Stimulated activated naive CD8-positive, alpha-beta T cell treated with anti-CD3 and anti-CD28 coated beads, Interleukin-15, amount 100 ng/mL, for 72 hours (primary cell): ENCODE measurements at regions not wholly inside any gene's neighbourhood (a gene's known extent, or its start where the extent isn't known, plus 50 kb on each side); places are given as distances from the start of the nearest gene placed in this dataset.

ENCODE experiments used
- ATAC-seq: fragments of 150-1000 bp; cut with Tn5 transposase; 2 replicates; pipeline ENCODE4 v1.10.0; 2021; ENCODE audit warnings: mild to moderate bottlenecking, moderate library complexity
- DNase-seq, 2 donors: peaks; one replicate each; pipeline ENCODE4 v3.0.0; 2021 to 2022
- H3K27ac Mint-ChIP-seq, 2 donors: one replicate each; pipeline ENCODE4 v1.8.0; 2022; ENCODE audit warnings: mild to moderate bottlenecking in 2 of 2, mixed read lengths in 2 of 2, moderate library complexity in 2 of 2
- H3K27me3 Mint-ChIP-seq: one replicate; pipeline ENCODE4 v1.8.0; 2022; ENCODE audit warnings: mixed read lengths
- H3K4me1 Mint-ChIP-seq: one replicate; pipeline ENCODE4 v1.8.0; 2022; ENCODE audit warnings: mild to moderate bottlenecking, mixed read lengths
- H3K4me3 Mint-ChIP-seq, 2 donors: one replicate each; pipeline ENCODE4 v1.8.0; 2022; ENCODE audit warnings: mild to moderate bottlenecking in 2 of 2, mixed read lengths in 2 of 2, moderate library complexity in 1 of 2
- H3K9me3 Mint-ChIP-seq, 2 donors: one replicate each; pipeline ENCODE4 v1.8.0; 2022; ENCODE audit warnings: mixed read lengths in 2 of 2

DNA sequence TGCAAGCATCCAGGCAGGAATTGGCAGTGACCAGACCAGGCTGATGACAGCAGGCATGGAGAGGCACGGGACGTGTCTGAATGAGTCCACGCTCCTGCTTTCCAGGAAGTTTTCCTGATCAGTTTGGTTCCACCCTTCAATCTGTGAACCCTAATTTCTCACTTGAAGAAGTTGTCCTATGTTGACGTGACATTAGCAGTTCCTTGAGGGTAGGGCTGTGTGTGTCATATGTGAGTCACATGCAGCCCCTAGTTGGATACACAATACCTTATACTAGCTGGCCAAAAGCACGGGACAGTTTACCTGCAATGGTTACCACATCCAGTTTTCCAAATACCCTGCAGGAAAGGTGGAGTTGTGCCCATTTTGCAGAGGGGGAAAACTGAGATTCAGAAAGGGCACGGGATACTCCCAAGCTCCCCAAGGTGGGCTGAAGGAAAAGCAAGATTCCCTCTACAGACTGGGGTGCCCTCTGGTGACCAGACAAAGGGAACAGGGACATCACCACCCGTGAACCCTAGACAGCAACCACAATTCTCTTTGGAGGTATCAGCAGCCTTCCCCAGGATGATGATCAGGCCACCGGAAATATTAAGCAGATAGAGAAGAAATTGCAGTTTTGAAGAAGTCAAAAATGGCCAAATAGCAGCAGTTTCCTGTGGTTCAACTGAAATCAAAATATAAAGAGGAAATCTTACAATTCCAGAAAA, 194.5 kb downstream of the PHETA1 start:
- DNase-seq: no peak
- no peak overlapping the region for H3K27ac Mint-ChIP-seq
- H3K4me1 Mint-ChIP-seq: peaks cover 11% of the 10 kb centered on the region
- no peak for ATAC-seq
- H3K9me3 Mint-ChIP-seq: no peaks in the 10 kb centered on the region
- H3K27me3 Mint-ChIP-seq: peaks cover 13% of the 10 kb centered on the region
- no peak overlapping the region for H3K4me3 Mint-ChIP-seq

DNA sequence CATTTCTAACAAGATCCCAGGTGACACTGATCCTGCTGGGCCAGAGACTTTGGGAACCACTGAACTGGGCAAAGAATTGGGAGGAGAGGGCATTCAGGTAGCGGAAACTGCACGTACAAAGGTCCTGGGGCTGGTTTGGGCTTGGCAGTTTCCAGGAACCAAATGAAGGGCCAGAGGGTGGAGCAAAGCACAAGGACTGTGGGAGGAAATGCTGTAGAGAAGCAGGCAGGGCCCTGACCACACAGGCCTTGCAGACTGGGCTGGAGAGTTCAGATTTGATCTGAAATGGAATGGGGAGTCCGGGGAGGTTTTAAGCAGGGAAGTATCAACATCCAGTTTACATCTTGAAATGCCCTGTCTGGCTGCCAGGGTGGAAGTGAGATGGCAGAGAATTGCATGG, 195.1 kb downstream of the PHETA1 start:
- Mint-ChIP-seq H3K4me3 (no peak overlapping the region), H3K27me3 (peaks cover 7% of the 10 kb centered on the region), H3K27ac (no peak overlapping the region), H3K4me1 (peaks cover 11% of the 10 kb centered on the region), H3K9me3 (no peaks in the 10 kb centered on the region)
- ATAC-seq (no peak), DNase-seq (no peak)

DNA sequence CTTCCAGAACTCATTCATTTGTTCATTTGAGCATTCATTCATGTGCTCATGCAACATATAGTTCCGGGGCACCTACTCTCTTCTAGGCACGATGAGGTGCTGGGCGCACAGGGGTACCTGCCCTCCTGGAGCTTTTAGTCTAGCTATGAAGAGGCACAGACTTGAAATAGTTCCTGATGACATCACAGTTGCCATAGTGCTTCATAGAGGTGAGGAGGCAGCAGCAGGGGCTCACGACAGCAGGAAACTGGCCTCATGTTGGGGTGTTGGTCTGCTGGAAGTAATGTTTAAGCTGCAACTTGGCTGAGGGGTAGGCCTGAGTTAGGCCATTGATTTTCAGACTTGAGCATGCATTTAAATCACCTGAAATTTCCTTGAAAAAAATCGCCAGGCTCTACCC, 195.5 kb downstream of the PHETA1 start:
- DNase-seq: no peak
- Mint-ChIP-seq H3K9me3 (no peaks in the 10 kb centered on the region), H3K27me3 (peaks cover 2% of the 10 kb centered on the region), H3K27ac (no peak overlapping the region), H3K4me1 (peaks cover 12% of the 10 kb centered on the region), H3K4me3 (no peak overlapping the region)
- no peak for ATAC-seq

DNA sequence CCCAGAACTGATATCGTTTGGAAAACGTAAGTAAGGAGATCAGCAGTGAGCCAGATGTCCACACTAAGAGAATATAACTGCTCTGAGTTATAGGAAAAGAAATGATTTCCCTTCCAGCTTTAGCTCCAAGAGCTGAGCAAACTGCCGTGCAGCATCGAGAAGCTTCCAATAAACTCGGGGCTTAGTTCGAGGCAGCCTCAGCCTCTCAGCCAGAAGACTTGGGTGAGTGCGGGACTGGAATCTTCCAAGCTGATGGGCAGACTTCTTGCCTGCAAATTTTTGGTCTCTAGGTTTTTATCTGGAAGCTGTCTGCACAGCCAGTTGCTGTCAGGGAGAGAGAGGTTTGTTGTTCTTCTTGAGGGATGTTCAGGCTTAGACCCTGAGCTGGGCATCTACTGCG, 196.1 kb downstream of the PHETA1 start:
- H3K9me3 Mint-ChIP-seq: no peaks in the 10 kb centered on the region
- ATAC-seq (no peak), DNase-seq (no peak)
- H3K4me1 Mint-ChIP-seq: peaks cover 18% of the 10 kb centered on the region
- H3K27me3 Mint-ChIP-seq: no peaks in the 10 kb centered on the region
- no peak overlapping the region for H3K27ac Mint-ChIP-seq
- no peak overlapping the region for H3K4me3 Mint-ChIP-seq

DNA sequence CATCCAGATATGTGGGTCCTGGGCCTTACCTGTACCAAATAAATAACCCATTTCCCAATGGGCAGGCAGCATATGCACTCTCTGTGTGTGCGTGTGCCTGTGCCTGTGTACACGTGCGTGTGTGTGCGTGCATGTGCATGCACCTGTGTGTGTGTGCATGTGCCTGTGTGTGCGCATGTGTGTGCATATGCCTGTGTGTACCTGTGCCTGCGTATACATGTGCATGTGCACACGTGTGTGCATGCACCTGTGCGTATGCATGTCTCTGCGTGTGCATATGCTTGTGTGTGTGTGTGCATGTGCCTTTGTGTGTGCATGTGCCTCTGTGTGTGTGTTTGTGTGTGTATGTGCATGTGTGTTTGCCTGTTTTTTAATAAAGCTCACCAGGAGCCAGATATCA, 197.1 kb downstream of the PHETA1 start:
- no peak for ATAC-seq

DNA sequence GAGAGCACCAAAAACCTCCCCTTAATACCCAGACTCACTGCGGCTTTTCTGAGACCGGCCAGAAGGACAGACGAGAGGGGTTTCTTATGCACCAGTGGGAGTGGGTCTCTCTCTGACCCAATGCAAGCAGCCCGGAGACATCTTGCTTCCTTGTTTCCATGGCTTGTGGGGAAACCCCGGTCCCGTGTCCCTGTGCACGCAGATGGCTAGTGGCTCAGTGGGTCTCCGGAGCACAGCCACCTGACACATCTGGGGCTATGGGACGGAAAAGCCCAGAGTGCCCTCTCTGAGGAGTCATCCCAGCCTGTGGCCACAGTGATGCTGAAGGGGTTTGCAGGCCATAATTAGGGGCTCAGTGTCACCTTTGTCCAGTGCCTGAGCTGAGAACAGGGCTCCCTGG, 197.6 kb downstream of the PHETA1 start:
- Mint-ChIP-seq H3K27me3 (no peaks in the 10 kb centered on the region), H3K4me3 (no peak overlapping the region), H3K4me1 (peaks cover 18% of the 10 kb centered on the region), H3K27ac (no peak overlapping the region), H3K9me3 (no peaks in the 10 kb centered on the region)
- ATAC-seq (no peak), DNase-seq (no peak)

More for the DNA sequence above, 197.1 kb downstream of the PHETA1 start:
- H3K9me3 Mint-ChIP-seq: no peaks in the 10 kb centered on the region
- H3K27me3 Mint-ChIP-seq: no peaks in the 10 kb centered on the region
- H3K4me1 Mint-ChIP-seq: peaks cover 18% of the 10 kb centered on the region
- no peak overlapping the region for H3K27ac Mint-ChIP-seq
- H3K4me3 Mint-ChIP-seq: no peak overlapping the region
- no peak for DNase-seq

DNA sequence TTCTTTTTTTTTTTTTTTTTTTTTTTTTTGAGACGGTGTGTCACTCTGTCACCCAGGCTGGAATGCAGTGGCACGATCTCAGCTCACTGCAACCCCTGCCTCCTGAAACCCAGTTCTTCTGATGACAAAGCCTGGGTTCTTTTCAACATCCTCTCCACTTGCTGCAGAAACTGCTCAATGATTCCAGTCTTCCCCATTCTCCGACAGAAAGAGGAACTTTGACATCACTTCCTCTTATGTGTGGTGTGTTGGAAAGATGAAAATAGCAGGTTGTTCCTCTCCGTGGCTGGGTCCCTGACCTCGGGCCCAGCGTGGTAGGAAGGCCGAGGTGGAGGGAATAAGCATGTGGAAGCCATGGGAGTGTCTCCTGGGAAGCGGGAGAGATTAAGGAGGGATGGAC, 198.4 kb downstream of the PHETA1 start:
- Mint-ChIP-seq H3K27ac (peak overlapping the region in 1 of 2 donors; percentile 31), H3K27me3 (no peaks in the 10 kb centered on the region), H3K4me1 (peaks cover 18% of the 10 kb centered on the region), H3K4me3 (no peak overlapping the region), H3K9me3 (no peaks in the 10 kb centered on the region)
- DNase-seq (no peak), ATAC-seq (no peak)

DNA sequence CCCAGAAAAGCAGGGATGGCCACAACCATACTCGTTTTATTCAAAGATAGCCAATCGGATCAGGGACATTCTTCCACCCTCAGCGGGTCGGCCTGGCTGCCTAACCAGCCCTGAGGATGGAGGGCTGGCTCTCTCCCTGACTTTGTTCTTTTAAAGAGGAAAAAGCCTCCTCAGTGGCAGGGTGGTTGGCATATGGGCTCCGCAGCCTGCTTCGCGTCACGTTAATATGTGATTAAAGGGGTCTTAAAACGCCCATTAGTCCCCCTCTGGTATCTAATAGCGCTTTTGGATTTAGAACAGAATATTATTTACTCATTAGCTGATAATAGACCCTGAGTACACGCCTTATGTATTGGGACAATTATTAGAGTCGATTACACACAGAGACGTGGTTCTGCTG, 199.4 kb downstream of the PHETA1 start:
- Mint-ChIP-seq H3K9me3 (no peaks in the 10 kb centered on the region), H3K4me1 (peaks cover 13% of the 10 kb centered on the region), H3K4me3 (no peak overlapping the region), H3K27ac (no peak overlapping the region), H3K27me3 (no peaks in the 10 kb centered on the region)
- no peak for DNase-seq
- ATAC-seq: no peak

DNA sequence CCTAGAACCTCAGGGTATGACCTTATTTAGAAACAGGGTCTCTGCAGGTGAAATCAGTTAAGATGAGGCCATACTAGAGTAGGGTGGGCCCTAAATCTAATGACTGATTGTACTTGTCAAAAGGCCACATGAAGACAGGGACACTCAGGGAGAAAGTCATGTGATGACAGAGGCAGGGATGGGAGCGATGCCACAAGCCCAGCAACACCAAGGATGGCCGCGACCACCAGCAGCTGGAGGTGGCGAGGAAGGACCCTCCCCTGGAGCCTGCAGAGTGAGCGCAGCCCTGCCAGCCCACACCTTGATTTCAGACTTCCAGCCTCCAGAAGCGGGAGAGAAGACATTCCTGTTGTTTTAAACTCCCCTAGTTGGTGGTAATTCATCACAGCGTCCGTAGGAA, 199.9 kb downstream of the PHETA1 start:
- ATAC-seq (no peak), DNase-seq (no peak)
- Mint-ChIP-seq H3K27me3 (no peaks in the 10 kb centered on the region), H3K4me3 (no peak overlapping the region), H3K4me1 (peaks cover 13% of the 10 kb centered on the region), H3K27ac (no peak overlapping the region), H3K9me3 (no peaks in the 10 kb centered on the region)

DNA sequence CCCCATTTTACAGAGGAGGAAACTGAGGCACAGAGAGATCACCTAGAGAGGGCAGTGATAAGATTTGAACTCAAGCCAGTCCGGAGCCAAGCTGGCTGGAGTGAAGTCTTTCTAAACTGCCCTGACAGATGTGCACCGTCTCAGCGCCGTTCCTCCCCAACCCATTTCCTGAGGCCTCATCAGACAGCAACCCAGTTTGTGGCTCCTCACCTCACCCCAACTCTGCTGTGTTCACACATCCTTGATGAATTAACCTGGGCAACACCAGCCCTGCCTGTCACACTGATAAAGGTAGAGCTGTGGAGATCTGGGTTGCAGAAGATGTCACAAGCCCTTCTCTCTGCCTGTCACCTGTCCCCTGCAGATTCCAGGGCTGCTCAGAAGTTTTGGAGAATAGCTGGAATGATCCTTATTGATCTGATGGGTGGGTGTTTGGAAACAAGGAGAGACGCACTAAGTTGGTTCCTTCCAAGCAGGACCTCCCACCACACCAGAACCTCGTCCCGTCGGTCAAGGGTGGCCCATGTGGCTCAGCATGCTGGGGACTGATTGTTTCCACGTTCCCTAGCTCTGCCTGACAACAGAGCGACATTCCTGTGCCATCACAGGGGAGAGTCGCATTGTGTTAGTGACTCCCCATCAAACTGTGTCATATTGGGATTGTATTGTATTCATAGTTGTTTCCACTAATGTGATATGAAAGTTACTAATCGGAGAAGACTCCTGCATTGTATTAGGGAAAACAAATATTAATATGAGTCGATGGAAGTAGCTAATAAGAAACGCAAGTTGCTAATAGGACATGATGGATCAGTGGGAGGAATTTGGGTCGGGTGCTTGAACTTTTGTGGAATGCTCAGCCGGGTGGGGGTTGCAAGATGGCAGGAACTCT, 200.6 kb downstream of the PHETA1 start:
- DNase-seq: no peak
- Mint-ChIP-seq H3K9me3 (no peaks in the 10 kb centered on the region), H3K4me1 (peaks cover 13% of the 10 kb centered on the region), H3K27ac (no peak overlapping the region), H3K27me3 (no peaks in the 10 kb centered on the region), H3K4me3 (no peak overlapping the region)
- ATAC-seq: no peak

DNA sequence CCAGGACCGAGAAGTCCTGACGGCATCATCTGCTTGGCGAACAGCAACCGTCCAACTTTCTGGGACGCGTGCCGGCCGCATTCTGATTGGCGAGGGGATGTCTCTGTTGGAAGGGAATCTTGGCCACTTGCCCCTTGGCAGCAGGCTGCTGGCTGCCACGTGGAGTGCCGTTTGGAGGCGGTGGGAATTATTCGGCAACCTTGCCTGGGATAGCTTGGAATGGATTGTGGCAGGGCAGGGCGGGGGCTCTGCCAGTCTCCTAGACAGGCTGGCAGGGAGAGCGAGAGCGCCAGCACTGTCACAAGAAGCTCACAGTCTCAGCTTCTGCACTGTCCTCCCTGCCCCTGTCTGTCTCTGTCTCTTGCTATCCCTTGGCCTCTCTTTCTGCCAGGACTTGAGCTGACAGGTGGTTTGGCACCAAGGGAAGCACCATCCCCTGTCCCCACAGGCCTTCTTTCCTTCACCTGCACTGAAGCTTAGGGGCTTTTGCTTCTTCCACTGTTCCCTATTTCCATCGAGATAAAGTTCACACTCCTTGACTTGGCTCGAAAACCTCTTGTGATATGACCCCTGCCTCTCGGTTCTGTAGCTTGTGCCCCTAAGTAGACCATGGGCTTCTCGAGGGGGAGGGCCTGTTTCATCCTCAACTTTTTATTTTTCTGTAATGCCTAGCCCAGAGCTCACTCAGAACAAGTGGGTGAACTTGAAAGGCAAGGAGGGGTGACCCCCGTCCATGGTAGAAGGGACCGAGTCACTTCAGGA, 201.9 kb downstream of the PHETA1 start:
- DNase-seq (no peak), ATAC-seq (no peak)
- no peak overlapping the region for H3K4me3 Mint-ChIP-seq

DNA sequence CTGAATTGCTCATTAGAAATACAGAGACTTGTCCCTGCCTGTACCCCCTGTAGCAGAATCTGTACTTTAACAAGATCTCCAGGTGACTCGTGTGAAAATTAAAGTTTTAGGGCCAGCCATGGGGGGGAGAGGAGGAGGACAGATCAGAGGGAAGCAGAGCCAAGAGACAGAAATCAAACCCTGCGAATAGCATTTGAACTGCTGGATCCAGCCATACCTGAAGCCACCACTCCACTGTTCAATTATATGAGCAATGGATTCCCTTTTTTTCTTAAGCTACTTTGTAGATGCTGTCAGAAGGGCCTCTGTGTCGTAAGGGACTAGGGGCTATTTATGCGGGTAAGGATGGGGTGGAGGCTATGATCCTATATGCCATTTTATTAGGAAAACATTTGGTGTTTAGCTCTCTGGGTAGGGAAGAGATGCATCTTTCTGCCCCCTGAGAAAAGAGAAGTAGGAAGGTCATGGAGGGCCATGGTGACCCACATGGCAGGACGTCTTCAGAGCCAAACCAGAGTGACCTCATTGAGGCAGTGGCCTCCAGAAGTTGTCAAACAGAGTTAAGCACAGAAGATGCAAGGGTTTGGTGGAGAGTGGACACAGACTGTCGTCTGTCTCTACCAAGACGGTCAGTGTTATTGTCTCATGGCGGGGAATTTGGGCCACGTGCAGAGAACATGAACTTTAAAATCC, 203.9 kb downstream of the PHETA1 start:
- DNase-seq (no peak), ATAC-seq (no peak)
- Mint-ChIP-seq H3K9me3 (no peaks in the 10 kb centered on the region), H3K27me3 (no peaks in the 10 kb centered on the region), H3K4me3 (no peak overlapping the region), H3K27ac (no peak overlapping the region), H3K4me1 (peaks cover 7% of the 10 kb centered on the region)

More for the DNA sequence above, 201.9 kb downstream of the PHETA1 start:
- Mint-ChIP-seq H3K9me3 (no peaks in the 10 kb centered on the region), H3K27me3 (no peaks in the 10 kb centered on the region), H3K4me1 (peaks cover 13% of the 10 kb centered on the region), H3K27ac (no peak overlapping the region)

DNA sequence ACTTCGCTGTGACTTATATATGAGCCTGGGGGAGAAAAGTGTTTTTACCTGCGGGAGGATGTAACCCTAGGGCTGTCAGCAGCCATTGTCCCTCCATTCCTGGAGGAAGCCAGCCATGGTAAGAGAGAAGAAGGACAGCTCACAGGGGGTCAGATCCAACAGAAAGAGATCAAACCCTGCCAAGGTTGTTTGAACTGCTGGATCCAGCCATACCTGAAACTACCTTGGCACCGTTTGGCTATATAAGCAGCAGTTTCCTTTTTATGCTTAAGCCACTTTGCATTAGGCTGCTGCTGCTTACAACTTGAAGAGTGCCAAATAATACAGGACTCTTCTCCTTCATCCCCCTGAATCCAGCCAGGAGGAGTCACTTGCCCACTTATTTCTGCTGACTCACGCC, 205.5 kb downstream of the PHETA1 start:
- Mint-ChIP-seq H3K4me1 (peaks cover 6% of the 10 kb centered on the region), H3K27me3 (no peaks in the 10 kb centered on the region)

DNA sequence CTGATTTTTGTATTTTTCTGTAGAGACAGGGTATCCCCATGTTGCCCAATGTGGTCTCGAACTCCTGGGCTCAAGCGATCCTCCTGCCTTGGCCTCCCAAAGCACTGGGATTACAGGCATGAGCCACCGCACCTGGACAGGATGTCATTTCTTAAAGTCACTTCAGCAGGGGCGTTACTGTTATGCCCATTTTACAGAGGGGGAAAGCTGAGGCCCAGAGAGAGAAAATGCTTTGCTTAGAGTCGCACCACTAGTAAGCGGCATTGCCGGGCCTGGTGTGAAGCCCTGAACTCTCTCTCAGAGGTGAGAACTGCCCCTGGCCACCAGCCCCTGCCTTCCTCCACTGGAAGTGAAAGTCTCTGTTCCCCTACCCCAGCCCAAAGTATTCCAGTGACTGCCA, 207.0 kb downstream of the PHETA1 start:
- Mint-ChIP-seq H3K4me1 (no peaks in the 10 kb centered on the region), H3K4me3 (no peak overlapping the region), H3K27ac (peak overlapping the region in 1 of 2 donors; percentile 57), H3K27me3 (no peaks in the 10 kb centered on the region), H3K9me3 (no peaks in the 10 kb centered on the region)
- no peak for DNase-seq
- ATAC-seq: no peak

More for the DNA sequence above, 205.5 kb downstream of the PHETA1 start:
- ATAC-seq (no peak), DNase-seq (no peak)
- H3K4me3 Mint-ChIP-seq: no peak overlapping the region
- H3K9me3 Mint-ChIP-seq: no peaks in the 10 kb centered on the region
- H3K27ac Mint-ChIP-seq: no peak overlapping the region
